GM12892 (cell line): ENCODE measurements at regions not wholly inside any gene's neighbourhood (a gene's known extent, or its start where the extent isn't known, plus 50 kb on each side); places are given as distances from the start of the nearest gene placed in this dataset.

Source experiments
- POLR2A ChIP-seq: IDR thresholded peaks from 2 replicates; pipeline ENCODE4 v1.6.1; 2011; ENCODE audit warnings: low read depth, low read length, control low read depth
- POLR2AphosphoS5 ChIP-seq: IDR thresholded peaks from 2 replicates; pipeline ENCODE4 v1.6.1; 2011; ENCODE audit warnings: low read depth, low read length, control low read depth
- TAF1 ChIP-seq: IDR thresholded peaks from 2 replicates; pipeline ENCODE4 v1.6.1; 2011; ENCODE audit warnings: low read depth, mild to moderate bottlenecking, control low read depth, low read length, borderline replicate concordance

GRCh38 chr3:6567241-6567640, 293.7 kb upstream of the GRM7 start:
- TF ChIP-seq POLR2A (no peak), POLR2AphosphoS5 (no peak), TAF1 (no peak)
